A549 (cell line): ENCODE measurements at regions not wholly inside any gene's neighbourhood (a gene's known extent, or its start where the extent isn't known, plus 50 kb on each side); places are given as distances from the start of the nearest gene placed in this dataset.
"Not testable (repeated sequence)": the region's sequence is repeated elsewhere in the genome, so short reads cannot be mapped to it uniquely, and the experiment has no call there.

Experiments used
- ATAC-seq, 2 experiments: fragments of 200-7000 bp in 1 of 2; fragments of >200 bp in 1 of 2; cut with Nextera tagmentation in 1 of 2; cut with Tn5 transposase in 1 of 2; 3 replicates each; pipeline versions ENCODE4 v1.8.0 to v1.9.1; 2018 to 2020; ENCODE audit warnings: mild to moderate bottlenecking in 1 of 2, moderate library complexity in 1 of 2
- CTCF ChIA-PET: fragments of 300-600 bp; sonication (Branson Sonifier 250); formaldehyde crosslinking; extraction: SDS; loops from one replicate; lab custom pipeline; 2021; ENCODE audit warnings: antibody characterized with exemption, inconsistent platforms; lab: Yijun Ruan, JAX
- POLR2A ChIA-PET: fragments of 350-600 bp; formaldehyde crosslinking; extraction: SDS; loops from one replicate; lab custom pipeline; 2021; ENCODE audit warnings: antibody characterized with exemption, inconsistent platforms; lab: Yijun Ruan, JAX
- DNase-seq, 2 experiments: peaks; one replicate each; pipeline versions ENCODE4 v3.0.0 to v3.0.0-alpha.2; 2011 to 2016; ENCODE audit warnings: low read depth in 1 of 2, low spot score in 1 of 2
- FAIRE-seq: peaks from 2 replicates; lab custom pipeline; 2011; peaks lifted over from hg19 to GRCh38; lab: Jason Lieb, UNC
- H3K27ac ChIP-seq, 2 experiments: fragments of >200 bp; sonication (Bioruptor Twin); formaldehyde crosslinking; 3 replicates each; pipeline ENCODE4 v1.5.1; 2016 to 2017
- H3K4me1 ChIP-seq: fragments of >200 bp; sonication (Bioruptor Twin); formaldehyde crosslinking; 3 replicates; pipeline ENCODE4 v1.6.1; 2016
- H3K4me2 ChIP-seq: fragments of >200 bp; sonication (Bioruptor Twin); formaldehyde crosslinking; 3 replicates; pipeline ENCODE4 v1.6.1; 2016
- H3K4me3 ChIP-seq: fragments of >200 bp; sonication (Bioruptor Twin); formaldehyde crosslinking; 3 replicates; pipeline ENCODE4 v1.5.1; 2016
- H3K9me3 ChIP-seq: fragments of >200 bp; sonication (Bioruptor Twin); formaldehyde crosslinking; 3 replicates; pipeline ENCODE4 v1.6.1; 2016
- CBX8 ChIP-seq: fragments of 200-600 bp; sonication (generic); IDR thresholded peaks from 2 replicates; pipeline ENCODE4 v1.6.1; 2016
- CHD2 ChIP-seq: fragments of 150-350 bp; IDR thresholded peaks from 2 replicates; pipeline ENCODE4 v1.6.1; 2014; ENCODE audit warnings: low read length; ENCODE audit not compliant: partially characterized antibody
- CHD4 ChIP-seq: fragments of 200-600 bp; sonication (generic); IDR thresholded peaks from 2 replicates; pipeline ENCODE4 v1.6.1; 2016; ENCODE audit warnings: antibody characterized with exemption, mild to moderate bottlenecking, borderline replicate concordance
- EHMT2 ChIP-seq: fragments of 200-600 bp; sonication (generic); IDR thresholded peaks from 2 replicates; pipeline ENCODE4 v1.6.1; 2016; ENCODE audit warnings: antibody characterized with exemption, low read depth, mild to moderate bottlenecking, moderate library complexity
- ESRRA ChIP-seq: fragments of 150-350 bp; IDR thresholded peaks from 2 replicates; pipeline ENCODE4 v1.6.1; 2014; ENCODE audit warnings: mild to moderate bottlenecking, low read length, borderline replicate concordance
- FOXS1 ChIP-seq: fragments of 250-450 bp; sonication (Bioruptor Pico); IDR thresholded peaks from 2 replicates; pipeline ENCODE4 v1.5.0; 2020; ENCODE audit warnings: mild to moderate bottlenecking, moderate library complexity
- HOXB13 ChIP-seq: fragments of 250-450 bp; sonication (Bioruptor Pico); IDR thresholded peaks from 2 replicates; pipeline ENCODE4 v1.5.0; 2020; ENCODE audit warnings: low read depth, mild to moderate bottlenecking, moderate library complexity
- JUN ChIP-seq, 2 experiments: fragments of >200 bp; sonication (Bioruptor Twin); formaldehyde crosslinking; IDR thresholded peaks; 2 replicates in 1 of 2; 3 replicates in 1 of 2; pipeline ENCODE4 v1.6.1; 2016 to 2017
- MAFK ChIP-seq: fragments of 450-650 bp; IDR thresholded peaks from 2 replicates; pipeline ENCODE4 v1.6.1; 2014; ENCODE audit not compliant: partially characterized antibody
- NFE2L2 ChIP-seq: fragments of 150-350 bp; conservative IDR thresholded peaks from 2 replicates; pipeline ENCODE4 v1.6.1; 2014; ENCODE audit warnings: low read length
- NR3C1 ChIP-seq: fragments of >200 bp; sonication (Bioruptor Twin); formaldehyde crosslinking; IDR thresholded peaks from 3 replicates; pipeline ENCODE4 v1.6.1; 2017
- POLR2A ChIP-seq: IDR thresholded peaks from 2 replicates; pipeline ENCODE4 v1.6.1; 2012; ENCODE audit warnings: mild to moderate bottlenecking, low read length
- POLR2AphosphoS2 ChIP-seq: conservative IDR thresholded peaks from 2 replicates; pipeline ENCODE4 v1.6.1; 2012; ENCODE audit warnings: low read length, improper control_type of control experiment, inconsistent platforms
- RAD21 ChIP-seq, 2 experiments: fragments of >200 bp in 1 of 2; sonication (Bioruptor Twin) in 1 of 2; formaldehyde crosslinking in 1 of 2; IDR thresholded peaks in 1 of 2; conservative IDR thresholded peaks in 1 of 2; 2 replicates in 1 of 2; 3 replicates in 1 of 2; pipeline ENCODE4 v1.6.1; 2012 to 2018; ENCODE audit warnings: inconsistent platforms in 1 of 2
- RCOR1 ChIP-seq: fragments of 150-350 bp; IDR thresholded peaks from 2 replicates; pipeline ENCODE4 v1.6.1; 2014; ENCODE audit warnings: antibody characterized with exemption, low read length, low read depth
- RNF2 ChIP-seq: fragments of 200-600 bp; sonication (generic); IDR thresholded peaks from 2 replicates; pipeline ENCODE4 v1.6.1; 2016; ENCODE audit warnings: low read depth, mild to moderate bottlenecking, antibody characterized with exemption, moderate library complexity, borderline replicate concordance
- SMC3 ChIP-seq: fragments of >200 bp; sonication (Bioruptor Twin); formaldehyde crosslinking; IDR thresholded peaks from 3 replicates; pipeline ENCODE4 v1.6.1; 2018; ENCODE audit warnings: inconsistent platforms
- SREBF2 ChIP-seq: fragments of 450-650 bp; IDR thresholded peaks from 2 replicates; pipeline ENCODE4 v1.6.1; 2014; ENCODE audit warnings: mild to moderate bottlenecking, moderate library complexity
- TFCP2L1 ChIP-seq: fragments of 250-450 bp; sonication (Bioruptor Pico); IDR thresholded peaks from 2 replicates; pipeline ENCODE4 v1.5.0; 2021; ENCODE audit warnings: mild to moderate bottlenecking
- TP53 ChIP-seq: fragments of 250-450 bp; sonication (Bioruptor Pico); IDR thresholded peaks from 2 replicates; pipeline ENCODE4 v1.5.0; 2021; ENCODE audit warnings: mild to moderate bottlenecking, moderate library complexity
- WGBS: methylation state at CpG from one replicate; pipeline ENCODE4 v1.1.6; 2017; ENCODE audit errors: missing lambda C conversion rate; 5-methylcytosine and 5-hydroxymethylcytosine counted together
- TF ChIP-seq, protein P1 (sequence below): IDR thresholded peaks from 2 replicates; pipeline ENCODE4 v1.6.1; 2012
- TF ChIP-seq, protein P2 (sequence below): fragments of >200 bp; sonication (Bioruptor Twin); formaldehyde crosslinking; IDR thresholded peaks from 3 replicates; pipeline ENCODE4 v1.5.1; 2016
- TF ChIP-seq, protein P3 (sequence below): fragments of >200 bp; sonication (Bioruptor Twin); formaldehyde crosslinking; IDR thresholded peaks from 3 replicates; pipeline ENCODE4 v1.6.1; 2016

DNA sequence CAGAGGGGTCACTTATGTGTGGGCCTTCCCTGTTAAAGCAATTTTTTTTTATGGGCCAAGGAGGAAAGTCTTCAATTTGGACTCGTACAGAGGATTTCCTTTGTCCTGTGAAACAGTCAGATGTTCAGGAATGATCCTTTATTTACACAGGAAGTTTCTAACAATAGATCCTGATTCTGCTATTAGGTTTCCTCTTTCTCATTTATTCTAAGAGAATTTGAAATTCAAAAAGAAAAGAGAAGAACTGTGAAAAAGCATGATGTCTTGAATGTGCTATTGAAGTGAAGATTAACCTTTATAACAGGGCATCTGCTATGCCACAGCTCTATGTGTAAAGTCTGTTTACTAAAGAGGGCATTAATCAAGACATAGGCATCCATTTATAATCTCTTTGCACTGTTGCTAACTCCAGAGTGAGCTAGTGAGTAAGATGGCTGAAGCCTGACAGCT lies 105.3 kb upstream of the FAM98A start:
- POLR2A ChIA-PET, result interaction anchor here (0.7 kb wide), 1 partner anchor 387 kb away, joined by 3 read pairs; no protein-coding TSS in a partner anchor
- Histone ChIP-seq H3K4me1 (no peaks in the 10 kb centered on the region), H3K27ac (no peak overlapping the region), H3K4me2 (no peak overlapping the region), H3K4me3 (no peak overlapping the region), H3K9me3 (no peaks in the 10 kb centered on the region)
- CTCF ChIA-PET, result interaction anchor here (0.9 kb wide), 1 partner anchor 11 kb away, joined by 3 read pairs; no protein-coding TSS in a partner anchor
- 0% methylated on average over 1 of the region's 1 CpG for WGBS
- TF ChIP-seq CHD4, result no peak
- no peak for TF ChIP-seq TP53 (CRISPR knock-in tag)
- no peak for TF ChIP-seq ESRRA
- FAIRE-seq (no peak), ATAC-seq (no peak), DNase-seq (no peak)

- H3K4me1 ChIP-seq, result no peaks in the 10 kb centered on the region
- no peak overlapping the region for H3K4me2 ChIP-seq
- H3K27ac ChIP-seq, result no peak overlapping the region
- CTCF ChIA-PET, result no interaction called here
- H3K9me3 ChIP-seq, result no peaks in the 10 kb centered on the region
- POLR2A ChIA-PET, result no interaction called here
- H3K4me3 ChIP-seq, result no peak overlapping the region
- no peak for DNase-seq
- TF ChIP-seq NFE2L2 (no peak), CHD2 (no peak), SMC3 (no peak), JUN (IDR thresholded peaks at IDR 0.05) (no peak), POLR2AphosphoS2 (no peak), POLR2A (no peak), ESRRA (no peak), FOXS1 (CRISPR knock-in tag) (no peak), HOXB13 (CRISPR knock-in tag) (no peak), NR3C1 (no peak), TFCP2L1 (CRISPR knock-in tag) (no peak)
- TF ChIP-seq, protein P1, sequence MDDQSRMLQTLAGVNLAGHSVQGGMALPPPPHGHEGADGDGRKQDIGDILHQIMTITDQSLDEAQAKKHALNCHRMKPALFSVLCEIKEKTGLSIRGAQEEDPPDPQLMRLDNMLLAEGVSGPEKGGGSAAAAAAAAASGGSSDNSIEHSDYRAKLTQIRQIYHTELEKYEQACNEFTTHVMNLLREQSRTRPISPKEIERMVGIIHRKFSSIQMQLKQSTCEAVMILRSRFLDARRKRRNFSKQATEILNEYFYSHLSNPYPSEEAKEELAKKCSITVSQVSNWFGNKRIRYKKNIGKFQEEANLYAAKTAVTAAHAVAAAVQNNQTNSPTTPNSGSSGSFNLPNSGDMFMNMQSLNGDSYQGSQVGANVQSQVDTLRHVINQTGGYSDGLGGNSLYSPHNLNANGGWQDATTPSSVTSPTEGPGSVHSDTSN, result no peak
- TF ChIP-seq, all 56 proteins: peak for 0
- no peak for ATAC-seq
- no peak for FAIRE-seq
Observed at GRCh38 chr2:33696234-33696633, 97.1 kb upstream of the FAM98A start.

GRCh38 chr2:33694904-33695303 lies 95.8 kb upstream of the FAM98A start:
- 0% methylated on average over 1 of the region's 1 CpG for WGBS
- Histone ChIP-seq H3K4me3 (no peak overlapping the region), H3K27ac (no peak overlapping the region), H3K9me3 (no peaks in the 10 kb centered on the region), H3K4me2 (no peak overlapping the region), H3K4me1 (no peaks in the 10 kb centered on the region)
- no peak for ATAC-seq
- ChIA-PET CTCF (no interaction called here), POLR2A (no interaction called here)
- no peak for FAIRE-seq
- TF ChIP-seq NFE2L2, result no peak
- no peak for TF ChIP-seq CBX8
- no peak for TF ChIP-seq RNF2
- TF ChIP-seq MAFK, result peak; percentile 58
- no peak for DNase-seq

DNA sequence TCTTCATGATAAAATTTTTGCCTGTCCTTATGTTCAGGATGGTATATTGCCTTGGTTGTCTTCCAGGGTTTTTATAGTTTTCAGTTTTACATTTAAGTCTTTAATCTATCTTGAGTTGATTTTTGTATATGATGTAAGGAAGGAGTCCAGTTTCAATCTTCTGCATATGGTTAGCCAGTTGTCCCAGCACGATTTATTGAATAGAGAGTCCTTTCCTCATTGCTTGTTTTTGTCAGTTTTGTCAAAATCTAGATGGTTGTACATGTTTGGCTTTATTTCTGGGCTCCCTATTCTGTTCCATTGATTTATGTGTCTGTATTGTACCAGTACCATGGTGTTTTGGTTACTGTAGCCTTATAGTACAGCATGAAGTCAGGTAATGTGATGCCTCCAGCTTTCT lies 91.6 kb upstream of the FAM98A start:
- FAIRE-seq, result not testable (repeated sequence)
- 0% methylated on average over 1 of the region's 1 CpG for WGBS

DNA sequence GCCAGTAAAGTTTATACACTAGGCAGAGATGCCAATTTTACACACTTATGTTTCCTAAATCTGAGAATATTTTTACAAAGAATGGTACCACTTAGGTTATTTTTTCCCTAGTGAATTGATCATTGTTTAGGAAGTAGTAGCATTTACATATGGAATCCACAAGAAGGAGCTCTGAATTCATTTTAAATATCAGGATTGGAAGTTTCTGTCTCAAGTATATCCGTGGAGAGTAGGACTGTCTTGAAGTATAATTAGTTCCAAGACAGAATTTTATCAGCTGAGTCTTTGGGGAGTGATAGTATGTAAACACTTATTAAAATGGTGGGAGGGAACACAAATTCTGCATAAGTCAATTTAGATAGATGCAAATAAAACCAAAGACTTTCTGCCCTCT lies 82.3 kb upstream of the FAM98A start:
- H3K4me2 ChIP-seq, result no peak overlapping the region
- no peaks in the 10 kb centered on the region for H3K9me3 ChIP-seq
- CTCF ChIA-PET, result interaction anchor here (0.5 to 0.9 kb wide), 3 partner anchors 12 to 380 kb away, joined by 3 to 4 read pairs (median 4); no protein-coding TSS in a partner anchor
- ATAC-seq (peak in 1 of 2 experiments; percentile 69; a peak in 3 of 6 replicates), FAIRE-seq (no peak), DNase-seq (peak in 1 of 2 experiments; percentile 30)
- no peaks in the 10 kb centered on the region for H3K4me1 ChIP-seq
- H3K27ac ChIP-seq, result no peak overlapping the region
- WGBS, result 8% methylated on average over 1 of the region's 1 CpG
- POLR2A ChIA-PET, result no interaction called here
- H3K4me3 ChIP-seq, result no peak overlapping the region
- TF ChIP-seq, protein P2, sequence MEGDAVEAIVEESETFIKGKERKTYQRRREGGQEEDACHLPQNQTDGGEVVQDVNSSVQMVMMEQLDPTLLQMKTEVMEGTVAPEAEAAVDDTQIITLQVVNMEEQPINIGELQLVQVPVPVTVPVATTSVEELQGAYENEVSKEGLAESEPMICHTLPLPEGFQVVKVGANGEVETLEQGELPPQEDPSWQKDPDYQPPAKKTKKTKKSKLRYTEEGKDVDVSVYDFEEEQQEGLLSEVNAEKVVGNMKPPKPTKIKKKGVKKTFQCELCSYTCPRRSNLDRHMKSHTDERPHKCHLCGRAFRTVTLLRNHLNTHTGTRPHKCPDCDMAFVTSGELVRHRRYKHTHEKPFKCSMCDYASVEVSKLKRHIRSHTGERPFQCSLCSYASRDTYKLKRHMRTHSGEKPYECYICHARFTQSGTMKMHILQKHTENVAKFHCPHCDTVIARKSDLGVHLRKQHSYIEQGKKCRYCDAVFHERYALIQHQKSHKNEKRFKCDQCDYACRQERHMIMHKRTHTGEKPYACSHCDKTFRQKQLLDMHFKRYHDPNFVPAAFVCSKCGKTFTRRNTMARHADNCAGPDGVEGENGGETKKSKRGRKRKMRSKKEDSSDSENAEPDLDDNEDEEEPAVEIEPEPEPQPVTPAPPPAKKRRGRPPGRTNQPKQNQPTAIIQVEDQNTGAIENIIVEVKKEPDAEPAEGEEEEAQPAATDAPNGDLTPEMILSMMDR, result peak; percentile 37; the same call in 2 of the 3 replicates
- TF ChIP-seq POLR2A, result no peak
- TF ChIP-seq NR3C1, result no peak
- no peak for TF ChIP-seq SREBF2
- TF ChIP-seq, protein P3, sequence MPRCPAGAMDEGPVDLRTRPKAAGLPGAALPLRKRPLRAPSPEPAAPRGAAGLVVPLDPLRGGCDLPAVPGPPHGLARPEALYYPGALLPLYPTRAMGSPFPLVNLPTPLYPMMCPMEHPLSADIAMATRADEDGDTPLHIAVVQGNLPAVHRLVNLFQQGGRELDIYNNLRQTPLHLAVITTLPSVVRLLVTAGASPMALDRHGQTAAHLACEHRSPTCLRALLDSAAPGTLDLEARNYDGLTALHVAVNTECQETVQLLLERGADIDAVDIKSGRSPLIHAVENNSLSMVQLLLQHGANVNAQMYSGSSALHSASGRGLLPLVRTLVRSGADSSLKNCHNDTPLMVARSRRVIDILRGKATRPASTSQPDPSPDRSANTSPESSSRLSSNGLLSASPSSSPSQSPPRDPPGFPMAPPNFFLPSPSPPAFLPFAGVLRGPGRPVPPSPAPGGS, result no peak
- TF ChIP-seq RAD21 (conservative IDR thresholded peaks at IDR 0.05 in 1 of 2, IDR thresholded peaks at IDR 0.05 in 1 of 2), result peak; percentile 57 to 58; a peak in 4 of 5 replicates
- no peak for TF ChIP-seq EHMT2
- TF ChIP-seq RCOR1, result no peak

More for the DNA sequence above, 91.6 kb upstream of the FAM98A start:
- peaks cover 10% of the 10 kb centered on the region; the same call in 2 of the 3 replicates for H3K9me3 ChIP-seq
- H3K27ac ChIP-seq, CTCF ChIA-PET, H3K4me3 ChIP-seq, ATAC-seq, DNase-seq, H3K4me2 ChIP-seq, POLR2A ChIA-PET, H3K4me1 ChIP-seq: not testable (repeated sequence)
